Activated naive CD4-positive, alpha-beta T cell treated with anti-CD3 and anti-CD28 coated beads, Interleukin-2, amount 50 U/mL, for 24 hours (primary cell): ENCODE measurements at regions not wholly inside any gene's neighbourhood (a gene's known extent, or its start where the extent isn't known, plus 50 kb on each side); places are given as distances from the start of the nearest gene placed in this dataset.
A peak's percentile ranks its signal among the peaks of the same experiment; 100 is the strongest.
"Not testable (repeated sequence)": the region's sequence is repeated elsewhere in the genome, so short reads cannot be mapped to it uniquely, and the experiment has no call there.

Experiments used
- H3K27ac Mint-ChIP-seq: one replicate; pipeline ENCODE4 v1.8.0; 2021; ENCODE audit warnings: mild to moderate bottlenecking, mixed read lengths
- H3K27me3 Mint-ChIP-seq: one replicate; pipeline ENCODE4 v1.8.0; 2021; ENCODE audit warnings: mixed read lengths
- H3K36me3 Mint-ChIP-seq: one replicate; pipeline ENCODE4 v1.8.0; 2021; ENCODE audit warnings: mixed read lengths
- H3K4me1 Mint-ChIP-seq: one replicate; pipeline ENCODE4 v1.8.0; 2021; ENCODE audit warnings: mixed read lengths
- H3K4me3 Mint-ChIP-seq: one replicate; pipeline ENCODE4 v1.8.0; 2021; ENCODE audit warnings: mild to moderate bottlenecking, mixed read lengths
- H3K9me3 Mint-ChIP-seq: one replicate; pipeline ENCODE4 v1.8.0; 2021; ENCODE audit warnings: mixed read lengths

DNA sequence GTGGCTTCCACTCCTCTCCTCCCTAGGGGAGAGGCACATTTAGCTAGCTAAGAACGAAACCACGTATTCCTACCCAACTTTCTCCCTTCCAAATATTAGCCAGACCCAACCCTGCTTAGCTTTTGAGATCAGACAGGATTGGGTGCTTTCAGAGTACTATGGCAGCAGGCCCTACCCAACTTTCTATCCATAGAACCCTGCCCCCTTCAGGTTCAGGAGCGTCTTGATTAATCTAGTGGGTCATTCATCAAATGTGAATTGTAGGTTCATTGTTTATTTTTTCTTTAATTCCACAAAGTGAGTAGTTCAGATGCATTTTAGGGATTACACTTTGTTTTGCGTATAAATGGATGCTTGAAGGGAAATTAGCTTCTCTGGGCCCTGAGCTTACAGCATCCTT lies 188.3 kb downstream of the MIB1 start:
- peaks cover 12% of the 10 kb centered on the region for H3K27me3 Mint-ChIP-seq
- H3K4me3 Mint-ChIP-seq, result no peak overlapping the region
- no peaks in the 10 kb centered on the region for H3K4me1 Mint-ChIP-seq
- H3K9me3 Mint-ChIP-seq, result no peaks in the 10 kb centered on the region
- H3K36me3 Mint-ChIP-seq, result no peaks in the 10 kb centered on the region
- no peak overlapping the region for H3K27ac Mint-ChIP-seq

DNA sequence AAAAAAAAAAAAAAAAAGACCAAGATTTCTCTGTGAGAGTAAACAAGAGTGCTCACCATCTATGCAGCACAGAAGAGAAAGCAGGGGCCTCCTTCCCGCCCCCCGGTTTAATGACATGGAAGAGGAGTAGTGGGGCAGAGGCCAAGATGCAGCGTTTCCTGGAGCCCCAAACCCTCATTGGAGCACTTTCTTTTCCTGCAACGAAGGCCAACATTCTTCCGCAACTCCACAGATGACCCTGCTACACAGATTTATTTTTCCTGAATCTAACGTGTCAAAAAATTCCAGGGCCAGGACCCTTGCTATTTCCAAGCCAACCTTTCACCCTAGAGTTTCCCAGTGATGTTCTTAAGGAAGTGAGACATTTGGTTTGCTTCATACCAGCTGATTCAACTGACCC lies 189.6 kb downstream of the MIB1 start:
- Mint-ChIP-seq H3K27ac (no peak overlapping the region), H3K36me3 (no peaks in the 10 kb centered on the region), H3K27me3 (peaks cover 13% of the 10 kb centered on the region), H3K4me3 (no peak overlapping the region), H3K9me3 (no peaks in the 10 kb centered on the region), H3K4me1 (no peaks in the 10 kb centered on the region)

DNA sequence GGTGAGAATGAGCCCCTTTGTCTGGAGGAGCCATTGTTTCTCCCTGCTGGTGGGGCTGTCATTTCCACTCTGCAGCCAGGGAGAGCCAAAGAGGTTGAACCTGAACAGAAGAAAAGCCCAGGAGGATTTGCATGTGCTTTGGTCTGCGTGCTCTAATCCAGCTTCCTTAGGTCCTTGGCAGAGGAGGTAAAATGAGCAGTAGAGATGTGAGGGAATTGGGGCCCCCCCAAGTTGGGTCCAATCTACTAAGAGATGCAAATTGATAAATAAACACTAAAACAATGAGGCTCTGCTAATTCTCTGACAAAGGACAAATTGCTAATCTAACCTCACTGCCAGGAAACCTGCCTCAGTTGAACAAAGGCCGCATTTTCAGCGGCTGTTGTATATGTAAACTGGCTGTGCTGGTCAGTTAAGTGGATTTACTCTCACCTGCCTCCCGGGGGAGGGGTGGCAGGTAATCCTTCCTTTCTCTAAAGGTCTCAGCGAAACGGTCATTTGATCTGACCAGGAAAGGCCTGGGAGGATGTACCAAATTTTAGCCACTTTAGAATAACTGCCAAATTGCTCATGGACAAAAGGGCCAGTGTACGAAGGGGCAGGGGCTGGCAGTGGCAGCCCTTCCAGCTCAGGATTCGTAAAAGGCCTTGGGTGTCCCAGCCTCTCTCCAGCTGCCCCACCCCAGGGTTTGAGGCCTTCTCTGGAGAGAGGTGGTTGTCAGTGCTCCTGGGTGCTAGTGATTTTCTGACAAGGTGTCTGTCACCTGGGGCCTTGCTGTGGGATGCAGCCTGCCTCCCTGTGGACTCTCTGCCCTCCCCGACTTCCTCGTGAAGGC lies 193.6 kb downstream of the MIB1 start:
- no peaks in the 10 kb centered on the region for H3K4me1 Mint-ChIP-seq
- H3K9me3 Mint-ChIP-seq, result no peaks in the 10 kb centered on the region
- H3K27me3 Mint-ChIP-seq, result peaks cover 5% of the 10 kb centered on the region
- no peak overlapping the region for H3K4me3 Mint-ChIP-seq
- no peak overlapping the region for H3K27ac Mint-ChIP-seq
- no peaks in the 10 kb centered on the region for H3K36me3 Mint-ChIP-seq

DNA sequence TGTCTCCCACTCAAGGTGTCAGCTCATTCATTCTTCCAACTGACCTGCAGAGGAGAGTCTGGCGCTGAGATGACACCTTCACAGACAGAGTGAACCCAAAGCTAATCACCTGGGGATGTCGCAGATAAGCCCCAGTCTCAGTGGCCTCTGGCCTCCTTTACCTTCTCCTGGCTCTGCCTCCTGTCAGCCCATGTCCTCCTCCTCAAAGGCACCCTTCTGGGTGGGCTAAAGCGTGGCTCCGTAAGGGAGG lies 194.1 kb downstream of the MIB1 start:
- no peak overlapping the region for H3K4me3 Mint-ChIP-seq
- H3K36me3 Mint-ChIP-seq, result no peaks in the 10 kb centered on the region
- H3K27ac Mint-ChIP-seq, result no peak overlapping the region
- H3K27me3 Mint-ChIP-seq, result peaks cover 3% of the 10 kb centered on the region
- no peaks in the 10 kb centered on the region for H3K9me3 Mint-ChIP-seq
- H3K4me1 Mint-ChIP-seq, result no peaks in the 10 kb centered on the region

DNA sequence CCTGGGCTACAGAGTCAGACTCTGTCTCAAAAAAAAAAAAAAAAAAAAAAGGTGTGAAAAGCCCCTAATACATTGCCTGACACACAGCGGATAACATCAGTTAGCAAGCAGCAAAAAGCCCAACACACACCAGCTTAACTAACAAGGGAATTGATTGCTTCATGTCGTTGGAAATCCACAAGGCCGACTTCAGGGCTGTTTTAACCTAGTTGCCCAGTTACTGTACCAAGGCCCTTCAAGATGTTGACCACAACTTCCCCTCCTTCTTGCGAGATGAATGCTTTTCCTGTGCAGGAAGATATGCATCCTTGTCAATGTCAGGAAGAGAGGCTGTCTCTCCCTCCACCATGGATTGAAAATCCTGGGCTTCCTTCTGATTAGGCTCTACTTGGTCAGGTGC lies 202.9 kb downstream of the MIB1 start:
- Mint-ChIP-seq H3K4me3 (no peak overlapping the region), H3K9me3 (no peaks in the 10 kb centered on the region), H3K4me1 (no peaks in the 10 kb centered on the region), H3K36me3 (no peaks in the 10 kb centered on the region), H3K27me3 (peaks cover 2% of the 10 kb centered on the region), H3K27ac (no peak overlapping the region)

DNA sequence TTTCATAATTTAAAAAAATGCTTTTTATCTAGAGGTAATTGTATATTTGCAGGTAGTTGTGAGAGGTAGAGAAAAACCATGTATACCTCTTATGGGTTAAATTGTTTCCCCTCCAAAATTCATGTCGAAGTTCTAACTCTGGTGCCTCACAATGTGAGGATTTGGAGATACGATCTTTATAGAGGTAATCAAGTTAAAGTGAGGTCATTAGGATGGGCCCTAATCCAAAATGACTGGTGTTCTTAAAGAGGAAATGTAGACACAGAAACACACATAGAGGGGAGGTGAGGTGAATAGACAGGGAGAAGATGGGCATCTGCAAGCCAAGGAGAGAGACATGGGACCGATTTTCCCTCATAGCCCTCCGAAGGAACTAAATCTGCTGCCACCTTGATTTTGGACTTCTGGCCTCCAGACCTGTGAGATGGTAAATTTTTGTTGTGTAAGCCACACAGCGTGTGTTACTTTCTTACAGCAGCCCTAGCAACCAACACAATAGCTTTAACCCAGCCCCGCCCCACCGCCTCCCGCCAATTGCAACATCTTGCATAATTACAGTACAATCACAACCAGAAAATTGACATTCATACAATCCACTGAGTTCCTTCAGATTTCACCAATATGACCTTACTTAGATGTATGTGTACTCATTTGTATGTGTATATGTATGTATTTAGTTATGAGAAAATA lies 208.9 kb downstream of the MIB1 start:
- H3K4me3 Mint-ChIP-seq, result no peak overlapping the region
- no peaks in the 10 kb centered on the region for H3K36me3 Mint-ChIP-seq
- H3K9me3 Mint-ChIP-seq, result no peaks in the 10 kb centered on the region
- H3K27me3 Mint-ChIP-seq, result peaks cover 14% of the 10 kb centered on the region
- no peaks in the 10 kb centered on the region for H3K4me1 Mint-ChIP-seq
- H3K27ac Mint-ChIP-seq, result no peak overlapping the region

DNA sequence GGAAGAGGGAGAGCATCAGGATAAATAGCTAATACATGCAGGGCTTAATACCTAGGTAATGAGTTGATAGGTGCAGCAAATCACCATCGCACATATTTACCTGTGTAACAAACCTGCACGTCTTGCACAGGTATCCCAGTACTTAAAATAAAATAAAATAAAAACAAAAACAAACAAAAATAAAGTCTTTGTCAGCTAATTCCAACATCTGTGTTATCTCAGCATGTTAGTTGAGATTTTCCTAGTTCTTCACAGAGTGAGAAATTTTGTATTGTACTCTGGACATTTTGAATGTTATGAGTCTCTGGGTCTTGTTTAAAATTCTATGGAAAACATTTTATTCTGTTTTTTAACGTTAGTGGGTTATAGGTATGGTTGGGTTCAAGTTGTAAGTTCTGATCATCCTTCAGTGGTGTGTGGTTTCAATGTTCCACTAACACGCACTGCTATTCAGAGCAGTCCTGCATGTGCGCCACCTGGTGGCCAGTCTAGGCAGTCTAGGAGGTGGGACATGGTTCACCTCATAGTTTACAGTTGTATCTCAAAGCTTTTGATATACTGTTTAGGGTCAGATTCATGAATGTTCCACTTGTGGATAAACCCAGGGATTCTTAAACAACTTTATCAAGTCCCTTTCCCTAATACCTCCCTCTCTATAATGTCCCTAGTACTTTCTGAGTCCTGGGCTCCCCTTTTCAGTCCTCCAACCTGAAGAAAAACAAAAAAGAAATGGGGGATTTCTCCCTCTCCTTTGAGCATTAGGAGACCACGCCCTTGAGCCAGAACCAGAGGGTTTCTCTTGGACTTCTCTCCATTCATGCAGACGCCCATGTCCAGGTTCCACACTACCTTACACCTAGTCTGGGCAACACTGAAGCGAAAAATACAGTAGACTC lies 213.4 kb upstream of the GATA6 start:
- Mint-ChIP-seq H3K27me3 (peaks cover 12% of the 10 kb centered on the region), H3K27ac (no peak overlapping the region), H3K4me1 (no peaks in the 10 kb centered on the region), H3K4me3 (no peak overlapping the region), H3K9me3 (no peaks in the 10 kb centered on the region), H3K36me3 (no peaks in the 10 kb centered on the region)

DNA sequence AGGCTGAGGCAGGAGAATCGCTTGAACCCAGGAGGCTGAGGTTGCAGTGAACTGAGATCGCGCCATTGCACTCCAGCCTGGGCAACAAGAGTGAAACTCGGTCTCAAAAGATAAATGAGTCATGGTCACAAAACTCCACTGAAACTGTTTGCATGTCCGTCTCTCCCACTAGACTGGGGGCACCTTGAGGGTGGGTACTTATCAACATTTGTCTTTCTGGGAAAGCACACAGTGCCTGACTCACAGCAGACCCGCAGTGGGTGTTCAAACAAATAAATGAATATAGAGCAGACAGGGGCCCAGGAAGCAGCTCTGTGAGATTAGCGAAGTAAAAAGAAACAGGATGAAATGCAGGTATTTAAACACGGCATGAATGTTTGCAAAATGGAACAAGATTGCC lies 211.1 kb upstream of the GATA6 start:
- Mint-ChIP-seq H3K36me3 (no peaks in the 10 kb centered on the region), H3K9me3 (no peaks in the 10 kb centered on the region), H3K27ac (peak overlapping the region; percentile 57), H3K4me1 (no peaks in the 10 kb centered on the region), H3K4me3 (no peak overlapping the region), H3K27me3 (peaks cover 6% of the 10 kb centered on the region)

DNA sequence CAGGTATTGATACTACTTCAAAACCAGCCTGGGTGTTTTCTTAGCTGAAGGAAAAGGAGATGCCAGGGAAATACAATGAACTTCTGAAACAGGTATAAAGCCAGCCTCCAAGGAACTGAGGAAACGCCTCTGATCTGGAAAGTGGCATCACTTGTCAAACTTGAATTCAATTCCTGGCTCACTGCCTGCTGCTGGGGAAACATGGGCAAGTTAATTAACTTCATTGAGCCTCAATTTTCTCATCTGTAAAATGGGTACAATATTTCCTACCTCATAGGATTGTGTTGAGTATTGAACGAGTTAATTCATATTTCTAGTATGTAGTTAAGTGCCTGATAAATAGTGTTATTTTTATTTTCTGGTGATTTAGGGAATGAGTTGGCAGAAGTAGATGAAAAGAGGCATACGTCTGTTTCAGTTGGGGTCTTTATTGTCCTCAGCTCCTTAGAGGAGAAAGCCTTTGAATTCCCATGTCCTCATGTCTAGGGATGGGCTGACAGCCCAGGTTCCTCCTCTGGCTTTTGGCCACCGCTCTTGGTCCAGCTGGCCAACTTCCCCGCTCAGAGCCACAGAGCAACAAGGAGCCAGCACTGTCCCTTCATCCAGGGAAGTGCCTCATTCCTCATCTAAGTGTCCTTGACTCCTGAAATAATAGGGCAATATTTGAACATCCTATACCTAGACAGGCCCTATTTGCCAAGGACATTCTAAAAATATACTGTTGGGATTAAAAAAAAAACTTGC lies 210.5 kb upstream of the GATA6 start:
- Mint-ChIP-seq H3K4me3 (no peak overlapping the region), H3K36me3 (no peaks in the 10 kb centered on the region), H3K9me3 (no peaks in the 10 kb centered on the region)

DNA sequence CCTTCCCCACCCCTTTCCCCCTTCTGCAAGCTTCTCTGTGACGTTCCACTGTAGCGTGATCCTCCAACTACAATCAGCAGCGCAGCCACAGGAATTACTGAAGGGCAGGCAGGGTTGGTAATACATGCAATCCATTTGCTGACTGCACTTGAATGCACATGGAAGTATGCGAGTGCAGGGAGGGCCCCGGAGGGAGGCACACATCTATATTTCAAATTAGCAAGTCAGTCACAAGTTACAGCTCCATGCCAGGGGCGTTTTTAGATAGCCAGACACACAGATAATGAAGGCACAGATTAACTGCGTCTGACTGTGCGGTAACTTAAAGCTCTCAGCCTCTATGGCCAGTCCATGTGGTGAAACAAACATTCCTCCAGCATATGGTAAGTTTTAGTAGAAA lies 209.2 kb upstream of the GATA6 start:
- no peaks in the 10 kb centered on the region for H3K4me1 Mint-ChIP-seq
- no peak overlapping the region for H3K4me3 Mint-ChIP-seq
- H3K36me3 Mint-ChIP-seq, result no peaks in the 10 kb centered on the region
- H3K27ac Mint-ChIP-seq, result no peak overlapping the region
- peaks cover 3% of the 10 kb centered on the region for H3K27me3 Mint-ChIP-seq
- H3K9me3 Mint-ChIP-seq, result no peaks in the 10 kb centered on the region

More for the DNA sequence above, 210.5 kb upstream of the GATA6 start:
- no peak overlapping the region for H3K27ac Mint-ChIP-seq
- no peaks in the 10 kb centered on the region for H3K4me1 Mint-ChIP-seq
- H3K27me3 Mint-ChIP-seq, result peaks cover 6% of the 10 kb centered on the region

DNA sequence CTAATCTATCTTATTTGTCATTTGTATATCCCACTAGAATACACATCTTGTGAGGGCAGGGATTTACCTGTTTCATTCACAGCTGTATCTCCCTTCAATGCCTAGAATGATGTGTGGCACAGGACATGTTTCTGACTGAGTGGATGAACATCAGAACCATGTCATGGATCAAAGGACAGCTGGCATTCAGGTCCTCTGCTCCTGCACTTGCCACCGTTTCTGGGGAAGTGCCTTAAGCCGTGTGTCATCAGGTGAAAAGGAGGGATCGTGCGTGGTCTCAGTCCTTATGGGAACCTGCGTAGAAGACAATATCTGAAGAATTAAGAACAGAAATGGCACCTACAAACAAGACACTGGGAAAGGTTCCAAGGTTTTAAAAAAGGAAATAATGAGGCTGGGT lies 206.1 kb upstream of the GATA6 start:
- Mint-ChIP-seq H3K27me3 (no peaks in the 10 kb centered on the region), H3K4me3 (no peak overlapping the region), H3K4me1 (no peaks in the 10 kb centered on the region), H3K27ac (no peak overlapping the region), H3K36me3 (no peaks in the 10 kb centered on the region), H3K9me3 (no peaks in the 10 kb centered on the region)

DNA sequence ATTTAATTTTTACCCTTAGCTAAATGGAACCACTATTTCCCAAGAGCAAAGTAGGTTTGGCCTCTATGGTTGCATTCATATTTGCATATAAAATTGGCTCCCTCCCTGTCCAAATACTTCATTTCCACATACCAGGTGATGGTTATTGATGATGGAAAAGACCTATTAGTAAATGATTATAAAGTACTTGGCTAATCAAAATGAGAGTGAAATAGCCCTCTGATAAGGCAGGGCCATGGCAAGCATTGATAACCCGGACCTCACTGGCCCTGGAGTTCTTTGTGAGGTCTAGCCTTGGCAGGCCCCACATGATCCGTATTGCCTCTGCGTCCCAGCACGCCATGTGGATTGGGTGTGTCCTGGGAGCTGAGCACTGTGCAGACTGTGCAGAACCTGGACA lies 201.1 kb upstream of the GATA6 start:
- no peaks in the 10 kb centered on the region for H3K9me3 Mint-ChIP-seq

DNA sequence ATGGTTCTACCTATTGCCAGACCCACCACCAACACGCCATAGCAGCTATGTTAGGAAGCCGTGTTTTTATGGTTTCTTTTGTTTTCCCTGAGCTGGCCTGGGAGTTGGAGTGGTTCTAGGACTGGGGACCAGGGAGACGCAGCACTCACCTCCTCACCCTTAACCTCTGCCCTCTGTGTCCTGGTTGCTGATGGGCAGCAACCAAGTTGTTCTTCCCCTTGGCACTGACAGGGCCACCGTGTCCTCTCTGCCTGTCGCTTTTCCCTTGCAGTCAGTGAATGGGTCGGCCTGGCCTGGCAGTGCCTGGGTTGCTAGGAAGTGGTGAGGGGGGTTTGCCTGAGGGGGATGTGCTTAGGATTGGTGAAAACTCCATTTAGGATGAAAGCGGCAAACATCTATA lies 197.1 kb upstream of the GATA6 start:
- Mint-ChIP-seq H3K36me3 (no peaks in the 10 kb centered on the region), H3K4me3 (no peak overlapping the region), H3K9me3 (no peaks in the 10 kb centered on the region), H3K27ac (no peak overlapping the region), H3K4me1 (no peaks in the 10 kb centered on the region), H3K27me3 (no peaks in the 10 kb centered on the region)

More for the DNA sequence above, 201.1 kb upstream of the GATA6 start:
- H3K4me3 Mint-ChIP-seq, result no peak overlapping the region
- no peaks in the 10 kb centered on the region for H3K27me3 Mint-ChIP-seq
- no peaks in the 10 kb centered on the region for H3K36me3 Mint-ChIP-seq
- no peak overlapping the region for H3K27ac Mint-ChIP-seq
- no peaks in the 10 kb centered on the region for H3K4me1 Mint-ChIP-seq

DNA sequence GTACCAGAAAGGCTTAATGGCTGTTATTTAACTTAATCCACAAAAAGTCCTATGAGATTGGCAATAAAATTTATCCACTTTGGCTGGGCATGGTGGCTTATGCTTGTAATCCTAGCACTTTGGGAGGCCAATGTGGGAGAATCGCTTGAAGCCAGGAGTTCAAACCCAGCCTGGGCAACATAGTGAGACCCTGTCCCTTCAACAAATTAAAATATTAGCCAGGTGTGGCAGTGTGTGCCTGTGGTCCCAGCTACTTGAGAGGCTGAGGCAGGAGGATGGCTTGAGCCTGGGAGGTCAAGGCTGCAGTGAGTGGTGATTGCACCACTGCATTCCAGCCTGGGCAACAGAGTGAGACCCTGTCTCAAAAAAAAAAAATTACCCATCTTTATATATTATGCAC lies 193.4 kb upstream of the GATA6 start:
- H3K4me1 Mint-ChIP-seq, H3K4me3 Mint-ChIP-seq, H3K27ac Mint-ChIP-seq, H3K27me3 Mint-ChIP-seq, H3K9me3 Mint-ChIP-seq, H3K36me3 Mint-ChIP-seq: not testable (repeated sequence)

DNA sequence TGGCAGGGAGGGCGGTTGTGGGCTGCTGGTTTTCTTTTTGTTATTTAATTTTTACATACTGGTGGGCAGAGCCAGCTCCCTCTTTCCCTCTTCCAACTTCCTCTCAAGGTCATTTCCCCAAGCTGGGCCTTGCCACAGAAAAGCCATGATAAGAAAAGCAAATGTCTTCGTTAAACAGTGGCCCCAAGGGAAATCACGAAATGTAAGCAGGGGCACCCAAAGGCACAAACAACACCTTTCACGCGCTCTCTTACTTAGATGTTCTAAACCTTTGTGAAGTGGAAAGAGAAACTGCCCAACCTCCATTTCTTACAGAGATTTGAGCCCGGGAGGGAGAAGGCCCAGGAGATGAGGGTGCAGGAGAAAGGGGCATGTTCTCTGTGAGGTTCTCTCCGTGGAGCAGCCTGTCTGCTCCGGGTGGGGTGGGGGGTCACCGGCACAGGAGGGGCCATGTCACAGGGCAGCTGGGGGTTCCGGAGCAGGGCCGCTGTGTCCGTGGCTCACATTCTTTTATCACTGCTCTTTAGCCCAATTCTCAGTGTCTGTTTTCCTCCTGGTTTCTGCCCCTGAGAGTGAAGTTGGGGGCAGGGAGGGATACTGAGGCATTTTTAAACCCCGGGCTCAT lies 190.7 kb upstream of the GATA6 start:
- H3K27ac Mint-ChIP-seq, result no peak overlapping the region
- H3K4me1 Mint-ChIP-seq, result no peaks in the 10 kb centered on the region
- H3K36me3 Mint-ChIP-seq, result no peaks in the 10 kb centered on the region
- no peak overlapping the region for H3K4me3 Mint-ChIP-seq
- H3K9me3 Mint-ChIP-seq, result peaks cover 5% of the 10 kb centered on the region
- no peaks in the 10 kb centered on the region for H3K27me3 Mint-ChIP-seq
